Gastroesophageal sphincter (tissue), 3 donors: ENCODE measurements at regions not wholly inside any gene's neighbourhood (a gene's known extent, or its start where the extent isn't known, plus 50 kb on each side); places are given as distances from the start of the nearest gene placed in this dataset.

ENCODE experiments used
- CTCF ChIP-seq, 4 experiments: fragments of 200-600 bp in 2 of 4; fragments of 450-650 bp in 2 of 4; sonication (generic) in 1 of 4; IDR thresholded peaks; one replicate each; pipeline ENCODE4 v1.5.1; 2017 to 2019; ENCODE audit warnings: antibody characterized with exemption in 4 of 4, mild to moderate bottlenecking in 2 of 4, moderate library complexity in 2 of 4
- EP300 ChIP-seq: sonication (generic); formaldehyde crosslinking; IDR thresholded peaks from one replicate; pipeline ENCODE4 v1.6.1; 2017; ENCODE audit warnings: antibody characterized with exemption, mild to moderate bottlenecking
- POLR2A ChIP-seq, 2 donors: fragments of 450-650 bp; IDR thresholded peaks; one replicate each; pipeline ENCODE4 v1.6.1; 2017; ENCODE audit warnings: antibody characterized with exemption in 2 of 2, mild to moderate bottlenecking in 2 of 2, moderate library complexity in 1 of 2

- no peak for TF ChIP-seq POLR2A (IDR thresholded peaks at IDR 0.05)
- TF ChIP-seq CTCF (IDR thresholded peaks at IDR 0.05), result no peak
- TF ChIP-seq EP300, result no peak
Observed at GRCh38 chr10:4294271-4294670, 509.3 kb upstream of the KLF6 start.
